ENCODE measurements at regions not wholly inside any gene's neighbourhood (a gene's known extent, or its start where the extent isn't known, plus 50 kb on each side); places are given as distances from the start of the nearest gene placed in this dataset.

DNA sequence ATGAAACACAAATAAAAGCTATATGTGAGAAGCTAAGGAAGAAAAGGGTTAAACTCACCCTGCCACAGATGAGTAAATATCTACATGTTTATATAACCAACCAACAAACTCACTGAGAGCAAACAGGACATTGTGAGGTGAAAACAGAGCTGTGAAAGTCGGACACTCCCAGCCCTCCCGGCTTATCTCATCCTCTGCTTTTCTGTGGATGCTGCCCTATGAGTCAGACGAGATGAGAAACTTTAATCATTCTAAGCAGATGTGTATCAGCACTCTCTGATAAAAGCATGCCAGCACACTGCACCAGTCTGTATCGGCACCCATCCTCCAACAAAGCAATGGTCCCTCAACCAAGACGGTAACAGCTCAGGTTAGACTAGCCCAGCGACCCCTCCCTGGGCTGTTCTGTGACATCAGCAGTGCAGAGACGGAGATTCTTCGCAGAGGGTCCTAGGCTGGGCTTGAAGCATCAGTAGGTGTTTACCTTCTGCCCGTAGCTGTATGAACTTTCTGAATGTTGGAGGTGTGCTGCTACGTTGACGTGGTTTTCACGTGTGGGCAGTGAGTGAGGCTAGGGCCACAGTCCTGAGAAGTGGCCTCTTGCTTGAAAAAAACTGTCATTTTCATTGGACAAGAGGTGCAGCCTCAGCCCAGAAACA, 119.8 kb upstream of the ALDH1A3 start:
- Histone ChIP-seq H3K27ac (ENCODE audit: low read depth, low read length) (no peak overlapping the region), H3K9me3 (ENCODE audit: insufficient read depth in 2 of 2, low read depth in 1 of 2, low read length in 1 of 2) (no peaks in the 10 kb centered on the region), H3K4ac (replicated peaks; ENCODE audit: insufficient read length, low read depth, low read length) (no peak overlapping the region), H3K4me3 (ENCODE audit: extremely low read depth in 1 of 4, insufficient read depth in 2 of 4, low read depth in 3 of 4, low read length in 4 of 4) (no peak overlapping the region), H3K9ac (replicated peaks in 1 of 4; ENCODE audit: extremely low read depth in 1 of 4, low read depth in 3 of 4, low read length in 3 of 4) (no peak overlapping the region), H3K79me1 (ENCODE audit: low read depth, low read length) (no peaks in the 10 kb centered on the region), H3K18ac (ENCODE audit: extremely low read depth, low read length) (peak overlapping the region; percentile 11; the same call in 1 of the 2 replicates), H3K27me3 (replicated peaks in 1 of 4; ENCODE audit: control insufficient read depth in 3 of 4, extremely low read depth in 1 of 4, insufficient read depth in 3 of 4, low read length in 3 of 4) (no peaks in the 10 kb centered on the region), H4K8ac (ENCODE audit: extremely low read depth, insufficient read depth, low read length) (peak overlapping the region; percentile 82), H2BK20ac (ENCODE audit: low read length) (no peak overlapping the region), H3K36me3 (ENCODE audit: control insufficient read depth in 2 of 4, insufficient read depth in 4 of 4, low read length in 3 of 4) (no peaks in the 10 kb centered on the region), H3K14ac (ENCODE audit: insufficient read length) (no peak overlapping the region), H2BK12ac (ENCODE audit: low read depth, low read length) (0 out of 2 replicates have a peak overlapping the region, but pooled peaks have one; percentile 5), H3K23me2 (ENCODE audit: low read depth, low read length) (no peaks in the 10 kb centered on the region), H2BK120ac (replicated peaks; ENCODE audit: low read depth, low read length) (no peak overlapping the region), H3K4me2 (ENCODE audit: insufficient read depth in 1 of 2, low read depth in 2 of 2, low read length in 2 of 2) (no peak overlapping the region), H3K56ac (replicated peaks; ENCODE audit: insufficient read length, low read depth, low read length) (no peak overlapping the region), H2AFZ (ENCODE audit: low read length) (peak overlapping the region; percentile 36; the same call in 1 of the 2 replicates), H4K20me1 (replicated peaks in 1 of 2; ENCODE audit: control insufficient read depth in 1 of 2, insufficient read depth in 2 of 2, low read length in 2 of 2) (no peaks in the 10 kb centered on the region), H4K91ac (replicated peaks; ENCODE audit: insufficient read length, low read length) (no peak overlapping the region), H2AK5ac (ENCODE audit: low read depth, low read length) (no peak overlapping the region), H3K4me1 (replicated peaks in 1 of 4; ENCODE audit: control insufficient read depth in 3 of 4, insufficient read depth in 4 of 4, low read length in 3 of 4) (peaks cover 0 to 3% (median 0%) of the 10 kb centered on the region in 4 experiments; a peak in 1 of 7 replicates), H3K23ac (ENCODE audit: insufficient read length) (no peak overlapping the region), H3K79me2 (ENCODE audit: control insufficient read depth in 1 of 2, insufficient read depth in 2 of 2, low read length in 2 of 2) (no peaks in the 10 kb centered on the region), H2BK15ac (ENCODE audit: low read length) (no peak overlapping the region), H2BK5ac (ENCODE audit: low read depth, low read length) (no peak overlapping the region), H4K5ac (ENCODE audit: insufficient read length, low read depth, low read length) (no peak overlapping the region)
- no peak for FAIRE-seq
- ChIA-PET CTCF (ENCODE audit: partially characterized antibody) (interaction anchor here (1.0 to 3.0 kb wide), 9 partner anchors 12 to 256 kb away, joined by 3 to 9 read pairs (median 3); no protein-coding TSS in a partner anchor), POLR2A (ENCODE audit: partially characterized antibody) (no interaction called here)
- TF ChIP-seq GABPA (IDR thresholded peaks at IDR 0.05; ENCODE audit: borderline replicate concordance, insufficient read depth, low read length) (no peak), EGR1 (IDR thresholded peaks at IDR 0.05; ENCODE audit: borderline replicate concordance, low read depth, low read length) (no peak), KDM5A (IDR thresholded peaks at IDR 0.05; ENCODE audit: low read length) (no peak)
- DNase-seq (ENCODE audit: low read depth in 1 of 2, low spot score in 2 of 2) = no peak
- WGBS, 2 experiments (ENCODE audit: extremely low coverage in 1 of 2, insufficient coverage in 1 of 2, insufficient read length in 1 of 2, insufficient replicate concordance in 2 of 2, low coverage in 1 of 2, low lambda C conversion rate in 2 of 2, missing lambda C conversion rate in 1 of 2) = 87% methylated on average over 12 of the region's 12 CpGs; no CpG with 5 or more reads in 1 of the 2 experiments

Measured in H1 (cell line).